Mesendoderm (in vitro differentiated cells): ENCODE measurements at regions not wholly inside any gene's neighbourhood (a gene's known extent, or its start where the extent isn't known, plus 50 kb on each side); places are given as distances from the start of the nearest gene placed in this dataset.

Experiments
- DNase-seq: peaks from one replicate; pipeline ENCODE4 v3.0.0; 2013
- H2AK5ac ChIP-seq: 2 replicates; pipeline ENCODE4 v1.6.1; 2013; ENCODE audit warnings: low read length, inconsistent platforms
- H2BK120ac ChIP-seq: 2 replicates; pipeline ENCODE4 v1.6.1; 2013; ENCODE audit warnings: low read depth, mild to moderate bottlenecking, low read length, moderate library complexity, mixed read lengths
- H2BK15ac ChIP-seq: replicated peaks from 2 replicates; pipeline ENCODE4 v1.6.1; 2013; ENCODE audit warnings: low read depth, mild to moderate bottlenecking, moderate library complexity
- H2BK5ac ChIP-seq: 2 replicates; pipeline ENCODE4 v1.6.1; 2013; ENCODE audit warnings: low read length, inconsistent platforms
- H3K18ac ChIP-seq: 2 replicates; pipeline ENCODE4 v1.6.1; 2013; ENCODE audit warnings: mild to moderate bottlenecking, low read length, mixed read lengths
- H3K23ac ChIP-seq: one replicate; pipeline ENCODE4 v1.6.1; 2013; ENCODE audit warnings: low read length
- H3K27ac ChIP-seq: 2 replicates; pipeline ENCODE4 v1.5.1; 2013; ENCODE audit warnings: low read depth, mild to moderate bottlenecking, inconsistent platforms, low read length, moderate library complexity
- H3K27me3 ChIP-seq: 2 replicates; pipeline ENCODE4 v1.6.1; 2013; ENCODE audit warnings: low read length, control low read depth, mild to moderate bottlenecking, inconsistent platforms; ENCODE audit not compliant: insufficient read depth, poor library complexity
- H3K36me3 ChIP-seq: 2 replicates; pipeline ENCODE4 v1.6.1; 2013; ENCODE audit warnings: low read length, inconsistent platforms; ENCODE audit not compliant: control insufficient read depth, insufficient read depth
- H3K4ac ChIP-seq: one replicate; pipeline ENCODE4 v1.6.1; 2013; ENCODE audit warnings: low read depth, mild to moderate bottlenecking, low read length, moderate library complexity
- H3K4me1 ChIP-seq: 2 replicates; pipeline ENCODE4 v1.6.1; 2013; ENCODE audit warnings: low read depth, low read length, inconsistent platforms; ENCODE audit not compliant: control insufficient read depth
- H3K4me2 ChIP-seq: 2 replicates; pipeline ENCODE4 v1.6.1; 2013; ENCODE audit warnings: low read length
- H3K4me3 ChIP-seq: 2 replicates; pipeline ENCODE4 v1.5.1; 2013; ENCODE audit warnings: mild to moderate bottlenecking, low read length
- H3K56ac ChIP-seq: one replicate; pipeline ENCODE4 v1.6.1; 2013; ENCODE audit warnings: low read length
- H3K79me1 ChIP-seq: 2 replicates; pipeline ENCODE4 v1.6.1; 2013; ENCODE audit warnings: low read length, inconsistent platforms
- H3K79me2 ChIP-seq: 2 replicates; pipeline ENCODE4 v1.6.1; 2013; ENCODE audit warnings: mild to moderate bottlenecking, low read length; ENCODE audit not compliant: control insufficient read depth, insufficient read depth
- H3K9ac ChIP-seq: 2 replicates; pipeline ENCODE4 v1.6.1; 2013; ENCODE audit warnings: low read length, inconsistent platforms
- H4K5ac ChIP-seq: one replicate; pipeline ENCODE4 v1.6.1; 2013; ENCODE audit warnings: low read length
- H4K8ac ChIP-seq: one replicate; pipeline ENCODE4 v1.6.1; 2013; ENCODE audit warnings: low read depth, mild to moderate bottlenecking, control low read depth, low read length, moderate library complexity
- WGBS: extraction: QIAGEN DNeasy Blood & Tissue Kit; methylation state at CpG from one replicate; pipeline ENCODE4 v1.1.7; 2013; ENCODE audit warnings: low lambda C conversion rate, missing lambda C conversion rate; ENCODE audit not compliant: insufficient coverage; ENCODE audit errors: extremely low coverage; 5-methylcytosine and 5-hydroxymethylcytosine counted together

- Histone ChIP-seq H2BK15ac (no peak overlapping the region), H3K4ac (no peak overlapping the region), H3K18ac (no peak overlapping the region), H3K27me3 (no peaks in the 10 kb centered on the region), H3K4me3 (no peak overlapping the region), H3K79me2 (no peaks in the 10 kb centered on the region), H3K4me2 (no peak overlapping the region), H3K23ac (no peak overlapping the region), H2BK5ac (no peak overlapping the region), H3K9ac (no peak overlapping the region), H3K56ac (no peak overlapping the region), H4K8ac (no peak overlapping the region), H2AK5ac (no peak overlapping the region), H2BK120ac (no peak overlapping the region), H3K4me1 (no peaks in the 10 kb centered on the region), H3K27ac (no peak overlapping the region), H4K5ac (no peak overlapping the region), H3K79me1 (no peaks in the 10 kb centered on the region), H3K36me3 (no peaks in the 10 kb centered on the region)
- no CpG with 5 or more reads among the region's 4 CpGs for WGBS
- DNase-seq = peak; percentile 11
Measured at GRCh38 chr1:5430136-5430535, 562.1 kb downstream of the NPHP4 start.

GRCh38 chr1:5428351-5428750 lies 563.9 kb downstream of the NPHP4 start:
- WGBS = no CpG with 5 or more reads among the region's 7 CpGs
- no peak overlapping the region for H3K4me2 ChIP-seq
- H3K4me3 ChIP-seq = no peak overlapping the region
- no peak overlapping the region for H3K23ac ChIP-seq
- H3K79me1 ChIP-seq = no peaks in the 10 kb centered on the region
- H3K9ac ChIP-seq = no peak overlapping the region
- no peak overlapping the region for H3K4ac ChIP-seq
- H3K27me3 ChIP-seq = no peaks in the 10 kb centered on the region
- DNase-seq = no peak
- no peak overlapping the region for H2BK120ac ChIP-seq
- no peak overlapping the region for H3K56ac ChIP-seq
- peaks cover 11% of the 10 kb centered on the region for H3K4me1 ChIP-seq
- H3K27ac ChIP-seq = no peak overlapping the region
- no peak overlapping the region for H4K8ac ChIP-seq
- H3K79me2 ChIP-seq = no peaks in the 10 kb centered on the region
- no peak overlapping the region for H2BK15ac ChIP-seq
- no peaks in the 10 kb centered on the region for H3K36me3 ChIP-seq
- H4K5ac ChIP-seq = no peak overlapping the region
- no peak overlapping the region for H2BK5ac ChIP-seq
- no peak overlapping the region for H2AK5ac ChIP-seq
- H3K18ac ChIP-seq = no peak overlapping the region

- Histone ChIP-seq H3K27ac (no peak overlapping the region), H3K4me1 (peaks cover 11% of the 10 kb centered on the region), H3K79me2 (no peaks in the 10 kb centered on the region), H3K79me1 (no peaks in the 10 kb centered on the region), H3K4me2 (no peak overlapping the region), H3K4me3 (no peak overlapping the region), H3K56ac (no peak overlapping the region), H3K4ac (no peak overlapping the region), H2BK15ac (no peak overlapping the region), H2BK120ac (no peak overlapping the region), H2AK5ac (no peak overlapping the region), H2BK5ac (no peak overlapping the region), H3K36me3 (no peaks in the 10 kb centered on the region), H3K18ac (no peak overlapping the region), H3K23ac (no peak overlapping the region), H3K9ac (no peak overlapping the region), H4K8ac (no peak overlapping the region), H4K5ac (no peak overlapping the region), H3K27me3 (no peaks in the 10 kb centered on the region)
- no CpG with 5 or more reads among the region's 9 CpGs for WGBS
- peak; percentile 62 for DNase-seq
Measured at GRCh38 chr1:5427026-5427613, 565.1 kb downstream of the NPHP4 start.

DNA sequence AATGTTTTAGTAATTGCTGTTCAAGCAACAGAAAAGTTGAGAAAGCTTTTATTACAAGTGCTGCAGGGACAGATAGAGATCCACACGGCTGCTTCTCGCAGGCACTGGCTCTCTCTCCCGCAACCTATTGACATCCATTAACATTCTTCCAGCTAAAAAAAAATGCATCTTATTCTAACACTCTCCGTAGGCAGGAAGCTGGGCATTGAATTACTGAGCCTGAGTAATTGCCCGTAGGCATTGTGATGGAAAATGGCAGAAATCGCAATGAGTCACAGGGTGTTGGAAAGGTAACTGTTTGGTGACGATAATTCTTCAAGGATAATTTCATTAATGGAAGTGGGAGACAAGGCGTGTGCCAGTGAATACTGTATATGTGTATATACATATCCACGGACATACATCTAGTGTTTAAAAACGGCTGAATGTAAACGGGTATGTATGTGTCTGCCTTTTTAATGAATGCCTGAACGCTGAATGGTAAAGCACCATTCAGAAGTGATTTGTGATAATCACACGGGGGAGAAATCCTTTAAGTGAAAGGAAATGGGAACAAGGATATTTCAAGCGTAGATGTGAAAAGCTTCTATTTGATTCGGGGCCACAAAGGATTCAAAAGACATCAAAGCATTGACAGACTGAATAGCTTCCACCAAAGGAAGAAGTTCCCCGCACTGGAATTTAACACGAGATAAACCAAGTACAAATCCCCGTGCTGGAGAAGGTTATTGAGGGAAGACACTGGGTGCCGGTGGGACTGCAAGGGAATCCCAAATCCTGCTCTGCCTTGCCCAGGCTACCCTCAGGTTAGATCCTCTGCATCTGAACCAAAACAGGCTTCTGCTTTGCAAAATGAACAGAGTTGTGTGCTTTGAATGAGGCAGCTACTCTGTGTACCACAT lies 567.2 kb downstream of the NPHP4 start:
- Histone ChIP-seq H3K27me3 (no peaks in the 10 kb centered on the region), H3K27ac (no peak overlapping the region), H3K36me3 (no peaks in the 10 kb centered on the region), H3K9ac (no peak overlapping the region), H3K4me1 (peaks cover 11% of the 10 kb centered on the region), H2BK15ac (no peak overlapping the region), H4K5ac (no peak overlapping the region), H3K56ac (no peak overlapping the region), H4K8ac (no peak overlapping the region), H3K18ac (no peak overlapping the region), H3K4me3 (no peak overlapping the region), H2BK120ac (no peak overlapping the region), H2BK5ac (no peak overlapping the region), H3K79me2 (no peaks in the 10 kb centered on the region), H3K4ac (no peak overlapping the region), H3K23ac (no peak overlapping the region), H2AK5ac (no peak overlapping the region), H3K79me1 (no peaks in the 10 kb centered on the region), H3K4me2 (no peak overlapping the region)
- WGBS = no CpG with 5 or more reads among the region's 19 CpGs
- peak; percentile 89 for DNase-seq

DNA sequence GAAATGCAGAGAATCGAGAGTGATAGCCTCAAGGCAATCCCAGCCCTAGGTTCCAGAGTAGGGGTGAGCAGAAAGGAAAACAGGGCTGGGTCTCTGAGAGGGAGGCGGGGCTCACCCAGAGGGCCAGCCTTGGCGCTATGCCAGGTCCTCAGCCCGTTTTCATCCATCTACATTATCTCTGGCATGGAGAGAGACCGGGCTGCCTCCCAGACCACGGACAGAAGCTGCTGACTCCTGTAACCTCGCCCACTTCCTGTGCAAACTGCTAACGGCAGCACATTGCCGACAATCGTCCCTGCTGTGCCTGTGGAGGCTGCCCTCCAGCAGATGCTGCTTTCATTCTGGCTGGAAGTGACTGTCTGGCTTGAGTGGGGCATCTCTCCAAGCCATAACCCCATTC lies 569.1 kb downstream of the NPHP4 start:
- Histone ChIP-seq H2BK120ac (no peak overlapping the region), H2BK5ac (no peak overlapping the region), H4K5ac (no peak overlapping the region), H3K27ac (no peak overlapping the region), H3K36me3 (no peaks in the 10 kb centered on the region), H3K23ac (no peak overlapping the region), H3K79me1 (no peaks in the 10 kb centered on the region), H3K4me2 (no peak overlapping the region), H3K18ac (no peak overlapping the region), H3K4me1 (peaks cover 11% of the 10 kb centered on the region), H3K4me3 (no peak overlapping the region), H3K27me3 (no peaks in the 10 kb centered on the region), H3K79me2 (no peaks in the 10 kb centered on the region), H2BK15ac (no peak overlapping the region), H4K8ac (no peak overlapping the region), H3K4ac (no peak overlapping the region), H3K56ac (no peak overlapping the region), H2AK5ac (no peak overlapping the region), H3K9ac (no peak overlapping the region)
- peak; percentile 62 for DNase-seq
- WGBS = no CpG with 5 or more reads among the region's 10 CpGs
